HG03025 (cell line): ENCODE measurements at regions not wholly inside any gene's neighbourhood (a gene's known extent, or its start where the extent isn't known, plus 50 kb on each side); places are given as distances from the start of the nearest gene placed in this dataset.

ENCODE experiments used
- ATAC-seq: cut with Tn5 transposase; IDR thresholded peaks from one replicate; pipeline ENCODE4 v1.9.1; 2021; ENCODE audit warnings: mild to moderate bottlenecking, moderate library complexity; ENCODE audit not compliant: unreplicated experiment, low FRiP score

DNA sequence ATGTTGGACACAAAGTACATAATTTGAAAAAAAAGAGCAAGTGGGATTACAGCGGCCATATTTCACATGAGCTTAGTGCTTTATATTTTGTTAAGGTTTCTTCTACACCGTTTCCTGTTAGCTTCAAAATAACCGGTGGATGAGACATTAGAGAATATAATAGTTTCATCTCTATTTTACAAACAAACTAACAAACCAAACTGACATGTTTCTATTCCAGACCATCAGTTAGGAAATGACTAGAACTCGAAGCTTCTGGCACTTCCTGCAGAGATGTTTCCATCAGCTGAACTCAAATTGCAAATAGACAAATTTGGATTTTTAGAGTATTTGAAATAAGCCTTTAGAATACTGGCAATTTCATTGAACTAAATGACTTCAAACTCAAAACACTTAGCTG, 86.5 kb downstream of the MTRR start:
- no peak for ATAC-seq

DNA sequence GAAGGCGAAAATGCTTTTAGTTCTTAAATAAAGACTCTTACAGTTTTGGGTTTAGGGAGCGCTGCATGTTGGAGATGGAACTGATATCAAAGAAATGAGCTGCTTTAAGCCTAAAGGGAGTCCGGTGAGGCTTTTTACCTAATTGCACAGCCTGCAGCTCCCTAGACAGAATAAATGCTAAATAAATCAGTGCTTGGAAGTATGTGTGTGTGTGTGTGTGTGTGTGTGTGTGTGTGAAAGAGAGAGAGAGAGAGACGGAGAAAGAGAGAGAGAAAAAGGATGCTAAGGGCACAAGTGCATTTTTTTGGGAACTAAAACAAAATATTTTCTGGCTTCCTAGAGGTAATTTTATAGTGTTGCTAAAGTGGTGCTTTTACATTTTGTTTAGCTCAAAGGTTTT, 88.4 kb downstream of the MTRR start:
- no peak for ATAC-seq

DNA sequence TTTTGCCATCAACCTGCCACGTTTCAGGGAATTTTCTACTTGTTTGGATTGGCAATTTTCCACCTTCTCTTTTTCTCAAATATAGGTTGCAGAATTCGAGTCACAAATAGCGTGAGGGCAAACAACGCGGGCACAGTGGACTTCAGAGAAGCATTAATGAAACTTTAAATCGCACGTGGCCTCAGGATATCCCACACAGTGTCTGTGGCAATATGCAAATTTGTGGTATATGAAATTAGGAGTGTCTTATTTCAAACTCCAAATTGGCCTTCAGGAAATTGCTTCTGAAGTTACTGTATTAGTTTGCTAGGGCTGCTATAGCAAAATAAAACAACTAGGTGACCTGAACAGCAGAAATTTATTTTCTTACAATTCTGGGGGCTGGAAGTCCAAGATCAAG, 91.2 kb downstream of the MTRR start:
- ATAC-seq, result no peak

DNA sequence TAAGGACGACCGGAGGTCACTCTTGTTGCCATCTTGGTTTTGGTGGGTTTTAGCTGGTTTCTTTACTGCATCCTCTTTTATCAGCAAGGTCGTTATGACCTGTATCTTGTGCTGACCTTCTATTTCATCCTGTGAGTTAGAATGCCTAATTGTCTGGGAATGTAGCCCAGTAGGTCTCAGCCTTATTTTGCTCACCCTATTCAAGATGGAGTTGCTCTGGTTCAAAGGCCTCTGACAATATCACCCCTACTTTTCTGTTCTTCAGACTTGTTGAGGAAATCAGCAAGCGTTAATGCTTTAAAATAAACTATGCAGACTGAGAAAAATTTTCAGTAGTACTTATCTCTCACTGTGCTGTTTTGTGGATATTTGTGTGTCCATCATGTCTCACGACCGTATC, 92.6 kb downstream of the MTRR start:
- ATAC-seq, result no peak

DNA sequence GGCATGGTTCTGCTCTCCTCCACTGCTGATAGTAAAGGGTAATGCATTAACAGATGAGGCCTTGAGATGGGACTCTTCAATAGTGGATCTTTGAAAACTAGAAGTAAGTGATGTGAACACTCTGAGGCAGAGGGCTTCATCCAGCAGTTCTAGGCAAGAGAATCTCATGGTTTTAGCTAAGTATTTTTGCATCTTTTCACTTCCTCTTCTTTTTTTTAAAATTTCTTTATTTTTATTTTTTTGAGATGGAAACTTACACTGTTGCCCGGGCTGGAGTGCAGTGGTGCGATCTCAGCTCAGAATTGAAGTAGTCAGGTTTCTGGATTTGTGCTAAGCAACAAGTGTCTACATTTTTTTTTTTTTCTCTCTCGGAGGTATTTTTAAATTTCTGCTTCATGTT, 101.9 kb downstream of the MTRR start:
- peak; percentile 78 for ATAC-seq

DNA sequence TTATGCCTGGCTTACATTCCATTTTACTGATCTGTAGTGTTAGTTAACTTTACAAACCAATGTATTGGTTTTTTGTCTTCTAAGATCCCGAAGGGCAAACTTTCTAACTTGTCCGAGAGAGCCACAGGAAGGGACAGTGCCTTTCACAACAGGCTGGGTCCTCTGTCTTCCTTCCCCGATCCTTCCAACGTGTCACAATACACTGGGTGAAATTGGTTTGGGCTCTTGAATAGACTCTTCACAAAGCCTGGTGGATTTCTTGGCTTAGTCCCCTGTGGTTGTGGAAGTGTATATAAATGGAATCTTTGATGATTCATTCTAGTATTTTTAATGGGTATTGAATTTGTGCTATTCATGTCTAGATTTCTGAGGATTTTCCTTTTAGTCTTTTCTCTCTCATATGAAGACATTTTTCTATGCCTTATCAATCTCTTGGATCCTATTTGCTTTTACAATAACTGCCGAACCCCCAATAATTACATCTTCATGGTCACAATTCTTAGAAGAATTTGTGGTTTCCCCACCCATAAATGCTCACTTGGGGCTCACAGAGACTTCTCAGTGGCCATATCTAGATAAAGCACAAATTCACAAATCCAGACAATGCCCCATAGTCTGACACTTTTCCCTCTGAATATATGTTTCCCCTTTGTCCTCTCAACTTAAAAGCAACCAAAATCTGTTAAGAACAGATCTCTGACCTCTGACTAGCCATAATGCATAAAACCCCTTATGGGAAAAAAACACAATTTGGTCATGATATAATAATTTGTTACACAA, 107.7 kb downstream of the MTRR start:
- ATAC-seq, result no peak

DNA sequence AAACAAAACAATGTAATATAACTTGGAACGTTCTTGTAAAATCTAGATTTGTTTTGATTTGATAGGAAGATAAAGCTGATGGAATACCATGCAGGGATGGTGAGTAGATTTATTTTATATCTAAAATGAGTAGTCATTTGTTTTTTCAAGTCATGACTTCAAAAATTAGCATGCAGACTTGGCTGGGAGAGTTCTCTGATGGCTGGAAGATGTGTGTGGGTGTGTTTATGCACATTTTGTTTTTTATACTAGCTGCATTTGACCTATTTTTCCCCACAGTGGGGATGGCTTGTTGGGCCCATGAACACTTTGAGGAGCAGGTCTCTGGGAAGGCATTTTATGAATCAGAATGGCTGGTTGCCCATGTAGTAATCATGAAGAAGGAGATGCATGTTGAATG, 109.2 kb downstream of the MTRR start:
- no peak for ATAC-seq

DNA sequence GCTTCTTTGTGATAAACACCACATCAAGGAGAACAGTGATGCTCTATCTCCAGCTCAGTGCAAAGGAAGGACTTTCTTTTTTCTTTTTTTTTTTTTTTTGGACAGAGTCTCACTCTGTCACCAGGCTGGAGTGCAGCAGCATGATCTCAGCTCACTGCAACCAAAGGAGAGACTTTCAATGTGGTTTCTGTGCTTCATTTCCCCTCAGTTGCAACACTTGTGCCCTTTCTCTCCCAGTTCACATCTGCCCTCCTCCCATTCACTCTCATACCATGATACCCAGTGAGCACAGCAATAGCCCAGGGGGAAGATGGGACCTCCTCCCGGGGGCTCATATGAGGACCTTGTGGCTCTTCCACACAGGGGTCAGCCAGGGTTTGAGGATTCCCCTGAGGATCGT, 110.0 kb downstream of the MTRR start:
- no peak for ATAC-seq

DNA sequence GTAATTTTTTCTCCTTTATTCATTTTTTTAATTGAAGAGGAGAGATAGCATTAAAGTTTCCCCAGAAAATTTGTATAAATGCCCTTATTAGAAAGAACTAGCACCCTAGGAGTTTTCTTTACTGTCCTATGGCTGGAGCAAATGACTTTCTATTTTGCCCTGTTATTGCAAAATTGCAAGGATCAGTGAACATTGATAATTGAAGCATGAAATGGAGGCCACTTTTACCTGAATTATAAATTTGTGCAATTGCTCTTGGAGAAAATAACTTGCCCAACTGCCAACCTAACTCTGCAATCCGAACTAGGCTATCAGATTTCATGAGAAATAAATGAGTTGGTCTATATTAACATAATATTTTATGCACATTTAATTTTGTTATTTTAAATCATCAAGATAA, 111.9 kb downstream of the MTRR start:
- ATAC-seq, result no peak

DNA sequence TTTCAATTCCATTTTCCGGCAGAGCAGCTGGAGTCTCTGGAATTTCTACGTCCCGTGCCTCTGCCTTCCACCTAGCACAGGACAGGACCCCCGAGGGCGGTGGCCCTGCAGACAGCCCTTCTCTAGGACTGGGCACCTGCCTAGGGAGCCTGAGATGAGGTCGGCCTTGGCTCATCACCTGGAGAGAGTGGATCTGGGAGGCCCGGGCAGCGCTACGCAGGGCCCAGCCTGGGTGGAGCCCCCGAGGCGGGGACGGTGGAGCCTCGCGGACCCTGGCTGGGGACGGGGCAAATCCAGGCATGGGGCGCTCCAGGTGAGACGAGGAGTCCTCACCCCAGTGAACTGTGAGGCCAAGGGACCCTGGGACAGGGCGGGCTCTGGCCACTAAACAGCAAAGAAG, 114.5 kb downstream of the MTRR start:
- ATAC-seq, result no peak

DNA sequence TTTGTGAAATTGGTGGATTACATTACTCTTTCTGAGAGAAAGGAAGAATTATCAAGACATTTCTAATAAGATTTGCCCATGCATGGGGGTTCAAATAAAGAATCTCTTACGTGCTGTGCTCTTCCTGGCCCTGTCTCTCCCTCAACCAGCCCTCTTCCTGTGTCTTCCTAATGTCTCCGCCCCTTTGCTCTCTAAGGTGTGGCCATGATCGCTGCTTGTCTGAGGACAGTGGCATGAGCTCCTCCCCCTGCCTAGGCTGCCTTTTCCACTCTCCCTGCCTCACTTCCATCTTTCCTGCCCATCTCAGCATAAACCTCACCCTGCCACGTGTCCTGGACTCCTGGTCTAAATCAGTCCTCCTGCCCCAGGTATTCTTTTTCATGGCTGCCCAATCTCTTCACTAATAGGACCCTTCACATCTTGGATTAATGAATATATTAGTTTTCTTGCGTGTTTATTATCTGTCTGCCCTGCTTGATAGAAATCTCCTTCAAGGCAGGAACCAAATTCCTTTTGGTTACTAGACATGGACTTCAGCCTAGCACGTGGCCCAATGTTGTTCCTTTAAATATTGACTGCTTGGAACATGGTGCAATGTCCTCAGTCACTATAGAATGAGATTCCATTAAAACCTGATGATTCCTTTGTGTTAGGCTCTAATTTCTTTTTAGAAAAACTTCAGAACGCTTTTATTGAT, 122.3 kb downstream of the MTRR start:
- no peak for ATAC-seq

DNA sequence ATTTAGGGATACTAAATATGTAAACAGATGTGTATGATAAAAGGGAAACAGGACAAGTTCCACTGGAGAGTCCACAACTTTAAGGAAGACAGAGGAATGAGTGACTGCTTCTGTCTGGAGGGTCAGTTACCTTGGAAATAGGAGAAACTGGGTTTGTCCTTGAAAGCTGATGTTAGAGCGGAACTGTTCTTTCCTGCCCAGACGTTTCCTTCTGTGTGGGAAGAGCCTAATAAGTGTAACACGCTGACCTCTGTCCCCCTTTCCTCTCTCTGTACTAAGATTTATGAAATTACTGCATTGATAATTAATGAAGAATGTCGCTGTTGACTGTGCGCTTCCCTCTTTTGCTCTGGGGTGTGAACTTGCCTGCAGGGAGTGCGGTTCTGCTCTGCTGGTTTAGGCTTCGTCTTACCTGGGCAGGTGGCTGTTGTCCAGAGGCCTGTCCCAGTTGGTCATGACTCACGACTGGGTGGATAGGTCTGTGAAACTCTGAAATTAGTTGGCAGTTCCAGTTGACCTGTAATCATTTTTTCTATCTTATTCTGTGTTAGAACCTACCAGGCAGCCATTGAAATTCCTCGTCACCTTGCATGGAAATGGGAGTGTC, 126.8 kb downstream of the MTRR start:
- no peak for ATAC-seq

DNA sequence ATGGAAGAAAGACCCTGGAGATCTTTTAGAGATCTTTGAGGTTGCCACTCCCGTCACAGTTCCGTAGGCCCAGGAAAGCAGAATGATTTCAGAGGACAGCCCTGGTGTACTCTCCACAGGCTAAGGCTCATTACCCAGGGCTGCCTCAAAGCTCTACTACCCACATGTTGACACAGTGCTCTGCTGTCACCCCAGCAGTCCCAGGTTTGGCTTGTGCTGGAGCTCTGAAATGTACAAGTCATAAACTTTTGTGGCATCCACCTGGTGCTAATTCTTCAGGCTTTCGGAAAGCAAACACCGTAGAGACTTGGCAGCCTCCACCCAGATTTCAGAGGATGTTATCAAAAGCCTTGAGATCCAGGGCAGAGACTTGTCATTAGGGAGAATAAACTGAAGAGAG, 136.5 kb downstream of the MTRR start:
- no peak for ATAC-seq

DNA sequence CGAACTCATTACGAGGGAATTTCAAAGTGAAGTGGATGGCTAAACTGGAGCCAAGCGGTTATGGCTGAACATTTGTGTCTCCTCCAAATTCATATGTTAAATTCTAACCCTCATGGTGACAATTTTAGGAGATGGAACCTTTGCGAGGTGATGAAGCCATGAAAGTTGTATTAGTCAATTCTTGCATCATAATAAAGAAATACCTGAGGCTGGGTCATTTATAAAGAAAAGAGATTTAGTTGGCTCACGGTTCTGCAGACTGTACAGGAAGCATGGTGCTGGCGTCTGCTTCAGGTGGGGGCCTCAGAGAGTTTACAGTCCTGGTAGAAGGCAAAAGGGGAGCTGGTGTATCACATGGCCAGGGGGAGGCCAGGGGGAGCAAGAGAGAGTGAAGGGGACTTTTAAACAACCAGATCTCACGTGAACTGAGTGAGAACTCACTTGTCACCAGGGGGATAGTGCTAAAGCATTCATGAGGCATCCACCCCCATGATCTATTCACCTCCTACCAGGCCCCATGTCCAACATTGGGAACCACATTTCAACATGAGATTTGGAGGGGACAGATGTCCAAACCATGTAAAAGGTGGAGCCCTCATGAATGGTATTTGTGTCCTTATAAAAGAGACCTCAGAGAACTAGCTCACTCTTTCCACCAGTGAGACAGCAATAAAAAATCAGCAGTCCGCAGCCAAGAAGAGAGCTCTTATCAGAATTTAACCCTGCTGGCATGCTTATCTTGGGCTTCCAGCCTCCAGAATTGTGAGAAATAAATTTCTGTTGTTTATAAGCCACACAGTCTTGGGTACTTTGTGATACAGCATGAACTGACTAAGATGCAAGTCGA, 143.4 kb downstream of the MTRR start:
- ATAC-seq, result no peak

DNA sequence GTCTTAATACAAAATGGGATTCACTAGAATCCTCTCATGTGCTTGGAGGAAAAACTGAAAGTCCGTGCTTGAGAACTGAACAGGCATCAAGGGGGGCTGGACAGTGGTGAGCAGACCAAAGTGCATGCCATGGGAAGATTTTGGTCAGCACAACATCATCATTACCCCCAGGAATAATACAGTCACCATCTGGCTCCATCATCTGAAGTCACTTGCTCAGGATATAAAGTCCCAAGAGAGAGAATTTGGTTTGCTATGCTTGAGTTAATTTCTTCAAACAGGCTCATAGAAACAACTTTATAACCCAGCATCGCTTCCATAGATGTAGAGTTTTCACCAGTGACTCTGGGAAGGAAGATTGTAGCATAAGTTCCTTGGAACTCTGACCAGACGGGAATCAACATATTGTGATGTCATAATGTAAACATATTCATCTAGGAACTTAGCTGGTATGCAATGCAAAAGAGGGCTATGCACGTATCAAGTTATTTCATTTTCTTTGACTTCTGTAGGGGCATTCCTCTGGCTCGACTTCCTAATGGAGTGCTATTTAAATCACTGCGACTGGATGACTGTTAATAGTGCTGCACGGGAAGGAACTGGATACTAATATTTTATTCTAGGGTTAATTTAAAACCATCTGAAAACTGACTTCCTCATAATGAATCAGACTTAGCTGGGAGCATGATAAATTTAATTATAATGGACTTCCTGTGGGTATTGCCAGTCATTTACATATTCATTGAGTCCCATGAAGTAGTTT, 145.2 kb downstream of the MTRR start:
- no peak for ATAC-seq

DNA sequence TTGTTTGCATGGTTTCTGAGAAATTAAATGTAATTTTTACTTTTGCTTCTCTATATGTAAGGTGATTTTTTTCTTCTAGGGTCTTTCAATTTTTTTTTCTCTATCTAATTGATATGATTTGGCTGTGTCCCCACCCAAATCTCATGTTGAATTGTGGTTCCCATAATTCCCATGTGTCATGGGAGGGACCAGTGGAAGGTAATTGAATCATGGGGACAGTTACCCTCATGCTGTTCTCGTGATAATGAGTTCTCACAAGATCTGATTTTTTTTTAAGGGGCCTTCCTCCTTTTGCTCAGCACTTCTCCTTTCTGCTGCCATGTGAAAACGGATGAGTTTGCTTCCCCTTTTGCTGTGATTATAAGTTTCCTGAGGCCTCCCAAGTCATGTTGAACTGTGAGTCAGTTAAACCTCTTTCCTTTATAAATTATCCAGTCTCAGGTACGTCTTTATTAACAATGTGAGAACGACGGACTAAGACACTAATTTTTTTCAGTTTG, 150.8 kb downstream of the MTRR start:
- ATAC-seq, result no peak

DNA sequence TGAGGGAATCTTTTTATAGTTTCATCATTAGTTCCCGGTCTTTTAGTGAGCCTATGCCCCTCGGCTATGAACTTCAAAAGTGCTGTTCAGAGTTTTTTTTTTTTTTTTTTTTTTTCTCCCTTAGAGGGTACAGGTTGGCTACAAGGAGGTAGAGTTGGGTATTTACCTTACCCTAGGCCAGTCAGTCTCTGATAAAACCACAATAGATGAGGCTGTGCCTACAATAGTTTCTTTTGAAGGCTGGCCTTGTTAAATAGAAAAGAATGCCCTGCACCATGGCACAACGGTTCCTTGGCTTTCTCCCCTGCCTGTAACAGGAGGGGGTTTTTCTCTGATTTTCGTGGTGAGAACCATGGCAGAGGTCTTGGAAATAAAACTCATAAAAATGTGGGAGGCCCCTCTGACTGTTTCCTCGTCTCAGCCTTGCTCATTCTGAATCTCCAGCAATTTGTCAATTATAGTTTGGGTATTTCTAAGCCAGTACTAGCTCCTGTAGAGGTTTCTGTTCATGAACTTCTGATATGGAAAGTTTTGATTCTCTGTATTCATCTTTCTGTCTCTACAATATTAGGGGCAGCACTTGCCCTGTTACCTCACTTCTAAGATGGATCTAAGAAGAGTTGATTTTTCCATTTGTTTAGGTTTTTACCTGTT, 152.0 kb downstream of the MTRR start:
- no peak for ATAC-seq

DNA sequence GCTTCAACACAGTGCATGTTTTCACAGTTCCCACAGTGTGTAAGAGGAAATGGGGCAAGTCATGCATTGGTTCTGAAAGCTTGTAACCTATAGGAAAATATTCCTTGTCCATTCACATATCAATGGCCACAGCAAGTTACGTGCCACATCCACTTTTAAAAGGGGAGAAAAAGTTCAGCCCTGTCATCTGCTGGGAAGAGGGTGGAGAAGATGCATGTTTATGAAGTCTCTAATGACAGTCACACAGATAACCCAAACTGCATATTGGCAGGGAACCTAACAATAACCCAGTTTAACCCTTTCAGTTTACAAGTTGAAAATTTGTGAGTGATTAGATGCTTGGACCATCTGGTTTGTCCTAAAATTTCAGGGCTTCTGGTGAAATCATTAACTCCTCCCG, 159.3 kb downstream of the MTRR start:
- no peak for ATAC-seq

DNA sequence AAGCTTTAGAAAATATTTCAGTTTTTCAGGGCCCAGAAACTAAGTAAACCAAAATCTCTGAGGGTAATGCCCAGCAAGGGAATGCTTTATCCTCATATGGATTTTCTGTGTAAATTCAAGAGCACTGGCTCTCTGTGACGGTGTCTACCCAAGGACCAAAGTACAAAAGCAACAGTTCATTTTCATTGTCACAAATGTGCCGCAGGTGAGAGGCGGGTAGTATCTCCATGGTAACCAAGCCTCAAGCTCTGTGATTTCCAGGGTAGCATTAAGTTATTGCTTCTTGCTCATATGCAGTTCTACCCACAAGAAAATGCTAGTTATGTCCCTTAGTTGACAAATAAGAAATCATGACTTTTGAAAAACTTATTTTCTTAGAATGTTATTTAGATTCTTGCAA, 164.3 kb downstream of the MTRR start:
- ATAC-seq, result no peak

DNA sequence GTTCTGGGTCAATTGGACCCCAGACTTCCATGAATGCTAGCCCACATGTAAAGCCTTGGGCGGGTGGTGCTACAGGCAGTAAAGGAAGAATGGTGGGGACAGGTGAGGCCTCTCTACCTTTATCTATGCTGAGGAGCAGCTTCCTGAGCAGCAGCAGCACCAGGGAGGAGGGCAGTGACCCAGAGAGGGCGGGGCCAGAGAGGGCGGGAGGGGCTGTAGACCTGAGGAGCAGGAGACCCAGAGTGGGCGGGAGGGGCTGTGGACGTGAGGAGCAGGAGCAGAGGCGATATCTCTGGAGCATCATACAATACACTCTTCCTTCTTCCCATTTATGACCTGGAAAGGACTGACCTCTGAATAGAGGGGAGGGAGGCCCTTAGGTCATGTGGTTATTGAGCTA, 165.9 kb downstream of the MTRR start:
- ATAC-seq, result no peak
